ENCODE measurements at regions not wholly inside any gene's neighbourhood (a gene's known extent, or its start where the extent isn't known, plus 50 kb on each side); places are given as distances from the start of the nearest gene placed in this dataset.

DNA sequence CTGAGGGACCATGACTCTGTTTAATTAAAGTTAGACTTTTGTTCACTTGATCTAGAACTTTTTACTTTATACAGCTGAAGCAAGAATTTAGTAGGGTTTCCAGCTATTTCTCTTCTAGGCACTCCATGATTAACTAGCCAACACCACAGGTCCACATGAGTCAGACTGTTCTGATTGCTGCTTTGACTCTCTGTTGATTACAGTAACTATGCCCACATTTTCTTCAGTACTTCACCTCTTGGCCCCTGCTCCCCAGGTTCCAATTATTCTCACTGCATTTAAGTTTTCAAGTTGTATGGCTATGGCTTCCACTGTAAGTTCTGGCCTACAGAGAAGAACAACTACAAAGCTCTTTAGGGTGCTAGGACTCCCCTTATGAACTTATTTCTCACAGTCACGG is 737.2 kb upstream of the IGFBP3 start:
- H3K4me3 ChIP-seq (IDR thresholded peaks at IDR 0.05; ENCODE audit: insufficient read depth, low read depth, low read length): no peak overlapping the region
- no peak overlapping the region for H3K4me2 ChIP-seq
- H2AFZ ChIP-seq (ENCODE audit: low read depth): no peak overlapping the region
- H3K4me1 ChIP-seq (ENCODE audit: low read depth, poor library complexity, severe bottlenecking): no peaks in the 10 kb centered on the region
- no peaks in the 10 kb centered on the region for H3K79me2 ChIP-seq (ENCODE audit: insufficient read depth, low read depth)
- H4K20me1 ChIP-seq (ENCODE audit: insufficient read depth): no peaks in the 10 kb centered on the region
- H3K27ac ChIP-seq: no peak overlapping the region
- no peaks in the 10 kb centered on the region for H3K27me3 ChIP-seq (ENCODE audit: insufficient read depth, low read depth)
- no peak overlapping the region for H3K9ac ChIP-seq
- TF ChIP-seq, protein P1, sequence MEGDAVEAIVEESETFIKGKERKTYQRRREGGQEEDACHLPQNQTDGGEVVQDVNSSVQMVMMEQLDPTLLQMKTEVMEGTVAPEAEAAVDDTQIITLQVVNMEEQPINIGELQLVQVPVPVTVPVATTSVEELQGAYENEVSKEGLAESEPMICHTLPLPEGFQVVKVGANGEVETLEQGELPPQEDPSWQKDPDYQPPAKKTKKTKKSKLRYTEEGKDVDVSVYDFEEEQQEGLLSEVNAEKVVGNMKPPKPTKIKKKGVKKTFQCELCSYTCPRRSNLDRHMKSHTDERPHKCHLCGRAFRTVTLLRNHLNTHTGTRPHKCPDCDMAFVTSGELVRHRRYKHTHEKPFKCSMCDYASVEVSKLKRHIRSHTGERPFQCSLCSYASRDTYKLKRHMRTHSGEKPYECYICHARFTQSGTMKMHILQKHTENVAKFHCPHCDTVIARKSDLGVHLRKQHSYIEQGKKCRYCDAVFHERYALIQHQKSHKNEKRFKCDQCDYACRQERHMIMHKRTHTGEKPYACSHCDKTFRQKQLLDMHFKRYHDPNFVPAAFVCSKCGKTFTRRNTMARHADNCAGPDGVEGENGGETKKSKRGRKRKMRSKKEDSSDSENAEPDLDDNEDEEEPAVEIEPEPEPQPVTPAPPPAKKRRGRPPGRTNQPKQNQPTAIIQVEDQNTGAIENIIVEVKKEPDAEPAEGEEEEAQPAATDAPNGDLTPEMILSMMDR (conservative IDR thresholded peaks at IDR 0.05; ENCODE audit: low read depth, low read length): no peak
- no peaks in the 10 kb centered on the region for H3K36me3 ChIP-seq (ENCODE audit: insufficient read depth)

DNA sequence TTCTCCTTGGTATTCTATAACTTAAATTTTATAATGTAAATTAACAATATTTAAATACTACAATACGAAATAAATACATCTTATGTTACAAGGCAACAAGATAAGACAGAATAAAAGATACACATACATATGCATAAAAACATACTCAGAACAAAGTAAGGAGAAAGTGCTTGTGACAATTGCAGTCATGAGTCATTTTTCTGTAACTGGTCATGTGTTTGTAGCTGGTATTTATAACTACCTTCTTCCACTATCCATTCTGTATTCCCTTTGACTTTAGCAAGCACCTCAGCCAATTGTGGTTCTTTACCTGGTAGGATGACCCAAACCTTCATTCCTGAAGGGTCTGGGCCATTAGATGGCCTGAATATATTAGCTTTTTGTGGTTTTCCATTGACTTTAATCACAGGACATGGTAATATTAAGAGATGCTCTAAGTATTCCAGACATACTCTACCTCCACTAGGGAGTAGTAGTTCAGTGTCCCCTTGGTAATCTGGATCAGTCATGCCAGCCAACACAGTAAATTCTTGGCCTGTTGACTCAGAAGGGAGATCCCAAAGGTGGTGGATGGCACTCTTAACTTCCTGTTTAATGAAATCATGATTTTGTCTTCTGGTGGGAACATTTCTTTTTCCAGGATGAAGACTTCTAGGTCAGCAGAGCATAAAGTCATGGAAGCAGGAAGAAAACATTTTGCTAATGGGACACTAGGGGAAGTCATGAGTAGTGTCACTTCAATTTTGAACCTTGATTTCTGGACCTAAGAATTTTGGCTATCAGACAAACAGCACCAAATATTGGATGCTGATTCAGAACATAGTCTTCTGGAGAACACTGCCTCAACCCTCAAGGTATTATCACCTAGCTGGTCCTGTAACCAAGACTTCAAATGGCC is 733.7 kb upstream of the IGFBP3 start:
- H3K36me3 ChIP-seq (ENCODE audit: insufficient read depth): no peaks in the 10 kb centered on the region
- H4K20me1 ChIP-seq (ENCODE audit: insufficient read depth): no peaks in the 10 kb centered on the region
- no peak overlapping the region for H2AFZ ChIP-seq (ENCODE audit: low read depth)
- TF ChIP-seq, protein P1 (conservative IDR thresholded peaks at IDR 0.05; ENCODE audit: low read depth, low read length): no peak
- no peak overlapping the region for H3K4me3 ChIP-seq (IDR thresholded peaks at IDR 0.05; ENCODE audit: insufficient read depth, low read depth, low read length)
- H3K27ac ChIP-seq: no peak overlapping the region
- no peak overlapping the region for H3K4me2 ChIP-seq
- H3K9ac ChIP-seq: no peak overlapping the region
- H3K4me1 ChIP-seq (ENCODE audit: low read depth, poor library complexity, severe bottlenecking): no peaks in the 10 kb centered on the region
- H3K79me2 ChIP-seq (ENCODE audit: insufficient read depth, low read depth): no peaks in the 10 kb centered on the region
- no peaks in the 10 kb centered on the region for H3K27me3 ChIP-seq (ENCODE audit: insufficient read depth, low read depth)

DNA sequence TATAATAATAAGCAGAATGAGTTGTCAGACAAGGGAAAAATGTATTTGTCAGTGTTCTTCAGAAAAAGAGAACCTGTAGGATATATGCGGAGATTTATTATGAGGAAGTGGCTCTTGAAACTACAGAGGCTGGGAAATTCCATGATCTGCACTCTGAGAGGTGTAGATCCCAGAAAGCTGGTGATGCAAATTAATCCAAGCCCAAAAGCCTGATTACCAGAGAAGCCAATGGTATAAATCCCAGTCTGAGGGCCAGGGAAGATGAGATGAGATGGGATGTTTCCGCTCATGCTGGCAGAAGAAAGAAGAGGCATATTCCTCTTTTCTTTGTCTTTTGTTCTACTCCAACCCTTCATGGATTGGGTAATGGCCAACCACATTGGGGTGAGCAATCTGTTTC is 732.8 kb upstream of the IGFBP3 start:
- H3K4me3 ChIP-seq (IDR thresholded peaks at IDR 0.05; ENCODE audit: insufficient read depth, low read depth, low read length): no peak overlapping the region
- H3K27me3 ChIP-seq (ENCODE audit: insufficient read depth, low read depth): no peaks in the 10 kb centered on the region
- no peak overlapping the region for H2AFZ ChIP-seq (ENCODE audit: low read depth)
- no peak overlapping the region for H3K4me2 ChIP-seq
- no peaks in the 10 kb centered on the region for H4K20me1 ChIP-seq (ENCODE audit: insufficient read depth)
- H3K36me3 ChIP-seq (ENCODE audit: insufficient read depth): no peaks in the 10 kb centered on the region
- TF ChIP-seq, protein P1 (conservative IDR thresholded peaks at IDR 0.05; ENCODE audit: low read depth, low read length): no peak
- no peaks in the 10 kb centered on the region for H3K4me1 ChIP-seq (ENCODE audit: low read depth, poor library complexity, severe bottlenecking)
- H3K9ac ChIP-seq: no peak overlapping the region
- H3K79me2 ChIP-seq (ENCODE audit: insufficient read depth, low read depth): no peaks in the 10 kb centered on the region
- no peak overlapping the region for H3K27ac ChIP-seq

DNA sequence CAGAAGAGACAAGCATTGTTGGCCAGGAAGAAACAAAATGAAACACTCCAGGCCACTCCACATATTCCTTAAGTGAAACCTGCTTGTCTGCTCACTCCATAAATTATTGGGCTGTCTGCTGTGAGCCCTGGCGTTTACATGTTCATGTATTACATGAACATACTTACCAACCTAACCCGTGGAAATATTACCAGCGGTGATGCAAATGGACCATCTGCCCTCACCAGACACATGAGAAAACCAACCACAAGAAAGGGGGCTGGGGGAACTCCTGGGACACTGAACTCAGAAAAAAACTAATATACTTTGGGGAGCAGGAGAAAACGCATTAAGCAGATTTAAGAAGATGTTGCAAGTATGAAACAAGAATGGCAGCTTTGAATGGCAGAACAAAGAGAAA is 731.2 kb upstream of the IGFBP3 start:
- H3K4me2 ChIP-seq: no peak overlapping the region
- no peak overlapping the region for H3K27ac ChIP-seq
- H3K4me3 ChIP-seq (IDR thresholded peaks at IDR 0.05; ENCODE audit: insufficient read depth, low read depth, low read length): no peak overlapping the region
- TF ChIP-seq, protein P1 (conservative IDR thresholded peaks at IDR 0.05; ENCODE audit: low read depth, low read length): no peak
- H4K20me1 ChIP-seq (ENCODE audit: insufficient read depth): no peaks in the 10 kb centered on the region
- H3K4me1 ChIP-seq (ENCODE audit: low read depth, poor library complexity, severe bottlenecking): no peaks in the 10 kb centered on the region
- no peak overlapping the region for H3K9ac ChIP-seq
- H3K79me2 ChIP-seq (ENCODE audit: insufficient read depth, low read depth): no peaks in the 10 kb centered on the region
- H3K27me3 ChIP-seq (ENCODE audit: insufficient read depth, low read depth): no peaks in the 10 kb centered on the region
- H2AFZ ChIP-seq (ENCODE audit: low read depth): no peak overlapping the region
- no peaks in the 10 kb centered on the region for H3K36me3 ChIP-seq (ENCODE audit: insufficient read depth)
